ENCODE measurements at regions not wholly inside any gene's neighbourhood (a gene's known extent, or its start where the extent isn't known, plus 50 kb on each side); places are given as distances from the start of the nearest gene placed in this dataset.

DNA sequence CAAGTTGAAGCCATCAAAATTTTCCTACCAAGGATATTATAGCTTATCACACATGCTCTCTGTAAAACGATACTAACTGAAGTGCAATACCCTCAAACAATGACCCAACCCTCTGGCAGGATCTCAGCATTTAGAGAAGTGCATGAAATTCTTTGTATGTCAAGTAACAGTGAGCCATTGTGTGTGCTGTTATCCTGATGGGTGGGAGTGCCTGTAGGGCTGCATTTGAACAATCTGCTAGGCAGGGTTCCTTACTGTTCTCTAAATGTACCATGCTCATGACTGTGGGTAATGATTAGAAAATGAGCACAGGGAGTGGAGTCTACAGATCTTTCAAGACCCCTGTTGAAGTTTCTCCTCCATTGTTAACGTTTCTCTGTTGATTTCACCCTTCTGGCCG is 398.1 kb downstream of the NSUN3 start:
- H3K9me3 Mint-ChIP-seq (ENCODE audit: low read depth, unreplicated experiment) = peaks cover 3% of the 10 kb centered on the region
- no peaks in the 10 kb centered on the region for H3K27me3 Mint-ChIP-seq (ENCODE audit: unreplicated experiment)
- H3K36me3 Mint-ChIP-seq (ENCODE audit: insufficient read depth, unreplicated experiment) = no peaks in the 10 kb centered on the region
- no peaks in the 10 kb centered on the region for H3K4me1 Mint-ChIP-seq (ENCODE audit: low read depth, unreplicated experiment)
- BruUV-seq (replicated peaks) = no TSS peak
- CTCF ChIA-PET = no interaction called here
- no peak overlapping the region for H3K4me3 Mint-ChIP-seq (ENCODE audit: low read depth, unreplicated experiment)
- DNase-seq = no peak
- intact Hi-C loops (cut with micrococcal nuclease; ENCODE audit: unreplicated experiment) = no loop called here
- H3K27ac Mint-ChIP-seq (ENCODE audit: unreplicated experiment) = no peak overlapping the region
- TF ChIP-seq, protein P1, sequence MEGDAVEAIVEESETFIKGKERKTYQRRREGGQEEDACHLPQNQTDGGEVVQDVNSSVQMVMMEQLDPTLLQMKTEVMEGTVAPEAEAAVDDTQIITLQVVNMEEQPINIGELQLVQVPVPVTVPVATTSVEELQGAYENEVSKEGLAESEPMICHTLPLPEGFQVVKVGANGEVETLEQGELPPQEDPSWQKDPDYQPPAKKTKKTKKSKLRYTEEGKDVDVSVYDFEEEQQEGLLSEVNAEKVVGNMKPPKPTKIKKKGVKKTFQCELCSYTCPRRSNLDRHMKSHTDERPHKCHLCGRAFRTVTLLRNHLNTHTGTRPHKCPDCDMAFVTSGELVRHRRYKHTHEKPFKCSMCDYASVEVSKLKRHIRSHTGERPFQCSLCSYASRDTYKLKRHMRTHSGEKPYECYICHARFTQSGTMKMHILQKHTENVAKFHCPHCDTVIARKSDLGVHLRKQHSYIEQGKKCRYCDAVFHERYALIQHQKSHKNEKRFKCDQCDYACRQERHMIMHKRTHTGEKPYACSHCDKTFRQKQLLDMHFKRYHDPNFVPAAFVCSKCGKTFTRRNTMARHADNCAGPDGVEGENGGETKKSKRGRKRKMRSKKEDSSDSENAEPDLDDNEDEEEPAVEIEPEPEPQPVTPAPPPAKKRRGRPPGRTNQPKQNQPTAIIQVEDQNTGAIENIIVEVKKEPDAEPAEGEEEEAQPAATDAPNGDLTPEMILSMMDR (IDR thresholded peaks at IDR 0.05; ENCODE audit: unreplicated experiment) = no peak

DNA sequence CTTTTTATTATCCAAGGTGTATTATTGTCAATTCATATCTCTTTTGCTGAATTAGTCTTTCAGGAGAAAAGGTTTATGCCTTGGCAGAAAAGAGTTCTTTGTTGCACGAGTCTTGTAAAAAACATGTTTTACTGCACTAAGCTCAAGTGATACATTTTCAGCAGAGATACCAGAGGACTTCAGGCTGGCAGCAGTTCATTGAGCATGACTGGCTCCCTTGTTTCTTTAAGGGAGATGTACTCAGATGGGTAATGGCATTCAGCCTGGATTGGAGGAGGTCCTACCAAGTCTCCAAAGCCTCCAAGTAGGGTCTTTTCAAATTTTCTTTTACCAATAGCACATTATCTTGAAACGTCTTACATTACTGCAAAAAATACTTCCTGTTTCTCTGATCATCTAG is 400.1 kb downstream of the NSUN3 start:
- H3K4me1 Mint-ChIP-seq (ENCODE audit: low read depth, unreplicated experiment) = no peaks in the 10 kb centered on the region
- H3K9me3 Mint-ChIP-seq (ENCODE audit: low read depth, unreplicated experiment) = peaks cover 3% of the 10 kb centered on the region
- BruUV-seq (replicated peaks) = no TSS peak
- no peak overlapping the region for H3K27ac Mint-ChIP-seq (ENCODE audit: unreplicated experiment)
- TF ChIP-seq, protein P1 (IDR thresholded peaks at IDR 0.05; ENCODE audit: unreplicated experiment) = no peak
- CTCF ChIA-PET = interaction anchor here (1.1 kb wide), 1 partner anchor 11 kb away, joined by 4 read pairs; no protein-coding TSS in a partner anchor
- intact Hi-C loops (cut with micrococcal nuclease; ENCODE audit: unreplicated experiment) = no loop called here
- no peaks in the 10 kb centered on the region for H3K36me3 Mint-ChIP-seq (ENCODE audit: insufficient read depth, unreplicated experiment)
- no peak for DNase-seq
- no peaks in the 10 kb centered on the region for H3K27me3 Mint-ChIP-seq (ENCODE audit: unreplicated experiment)
- no peak overlapping the region for H3K4me3 Mint-ChIP-seq (ENCODE audit: low read depth, unreplicated experiment)

DNA sequence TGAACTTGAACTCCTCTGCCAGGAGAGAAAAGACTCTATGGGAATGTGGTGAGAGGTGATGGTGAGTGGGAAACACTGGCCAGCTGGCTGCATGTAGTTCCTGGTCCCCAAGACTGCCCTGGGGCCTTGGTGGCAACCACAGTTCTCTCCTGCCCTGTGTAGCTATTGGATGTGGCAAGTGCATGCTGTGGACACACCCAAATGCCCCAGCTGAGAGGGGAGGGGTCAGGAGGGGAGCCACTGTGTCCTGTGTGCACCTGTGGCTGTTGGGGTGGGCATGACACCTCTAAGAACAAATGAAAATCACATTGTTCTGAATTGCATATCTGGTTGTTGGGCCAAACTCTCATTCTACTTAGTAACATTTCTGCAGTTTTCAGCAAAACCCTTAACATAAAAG is 409.6 kb downstream of the NSUN3 start:
- TF ChIP-seq, protein P1 (IDR thresholded peaks at IDR 0.05; ENCODE audit: unreplicated experiment) = no peak
- Mint-ChIP-seq H3K4me3 (ENCODE audit: low read depth, unreplicated experiment) (no peak overlapping the region), H3K27ac (ENCODE audit: unreplicated experiment) (no peak overlapping the region), H3K36me3 (ENCODE audit: insufficient read depth, unreplicated experiment) (no peaks in the 10 kb centered on the region), H3K9me3 (ENCODE audit: low read depth, unreplicated experiment) (peaks cover 3% of the 10 kb centered on the region), H3K4me1 (ENCODE audit: low read depth, unreplicated experiment) (no peaks in the 10 kb centered on the region), H3K27me3 (ENCODE audit: unreplicated experiment) (no peaks in the 10 kb centered on the region)
- CTCF ChIA-PET = no interaction called here
- intact Hi-C loops (cut with micrococcal nuclease; ENCODE audit: unreplicated experiment) = no loop called here
- DNase-seq = no peak
- BruUV-seq (replicated peaks) = no TSS peak

DNA sequence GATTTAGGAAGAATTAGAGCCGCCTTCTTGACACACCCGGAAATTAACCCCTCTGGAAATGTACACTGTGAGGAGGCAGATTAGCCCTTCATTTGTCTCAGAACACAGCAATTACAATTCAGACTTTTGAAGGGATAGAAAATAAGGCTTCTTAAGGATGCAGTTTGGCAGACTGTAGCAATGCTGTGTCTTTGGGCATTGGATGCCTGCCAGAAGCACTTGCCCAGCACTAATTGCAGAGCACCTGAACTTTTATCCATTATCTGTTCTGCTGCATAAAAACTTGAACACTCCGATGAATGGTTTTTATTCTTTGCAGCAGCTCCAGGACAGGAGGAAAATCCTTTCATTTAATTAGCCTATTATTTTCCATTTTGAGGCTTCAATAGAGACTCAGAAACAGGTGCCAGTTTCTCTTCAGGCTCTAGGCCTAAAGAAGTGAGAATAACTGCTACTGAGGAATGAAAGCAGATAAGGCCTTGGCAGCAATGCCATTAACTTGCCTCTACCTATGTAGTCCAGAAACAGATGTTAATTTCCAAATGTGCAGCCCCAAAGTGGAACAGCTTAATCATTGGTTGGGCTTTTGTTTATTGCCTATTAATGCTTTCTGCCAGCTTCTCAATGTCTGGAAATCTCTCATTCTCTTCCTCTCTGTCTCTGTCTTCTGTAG is 418.5 kb downstream of the NSUN3 start:
- Mint-ChIP-seq H3K27me3 (ENCODE audit: unreplicated experiment) (no peaks in the 10 kb centered on the region), H3K4me3 (ENCODE audit: low read depth, unreplicated experiment) (no peak overlapping the region), H3K9me3 (ENCODE audit: low read depth, unreplicated experiment) (no peaks in the 10 kb centered on the region), H3K27ac (ENCODE audit: unreplicated experiment) (no peak overlapping the region), H3K4me1 (ENCODE audit: low read depth, unreplicated experiment) (no peaks in the 10 kb centered on the region), H3K36me3 (ENCODE audit: insufficient read depth, unreplicated experiment) (no peaks in the 10 kb centered on the region)
- BruUV-seq (replicated peaks) = no TSS peak
- TF ChIP-seq, protein P1 (IDR thresholded peaks at IDR 0.05; ENCODE audit: unreplicated experiment) = no peak
- no peak for DNase-seq
- intact Hi-C loops (cut with micrococcal nuclease; ENCODE audit: unreplicated experiment) = no loop called here
- CTCF ChIA-PET = no interaction called here
